Epithelial cell of esophagus (primary cell): ENCODE measurements at regions not wholly inside any gene's neighbourhood (a gene's known extent, or its start where the extent isn't known, plus 50 kb on each side); places are given as distances from the start of the nearest gene placed in this dataset.
"Not testable (repeated sequence)": the region's sequence is repeated elsewhere in the genome, so short reads cannot be mapped to it uniquely, and the experiment has no call there.

Experiments used
- DNase-seq: peaks from one replicate; pipeline ENCODE4 v3.0.0; 2010; ENCODE audit warnings: low read depth
- H3K4me3 ChIP-seq: 2 replicates; pipeline ENCODE4 v1.5.1; 2011; ENCODE audit warnings: mild to moderate bottlenecking, low read length, control low read depth
- CTCF ChIP-seq: IDR thresholded peaks from 2 replicates; pipeline ENCODE4 v1.5.1; 2011; ENCODE audit warnings: low read depth, mild to moderate bottlenecking, low read length, control low read depth, inconsistent platforms; ENCODE audit not compliant: insufficient read depth; ENCODE audit errors: missing control alignments

GRCh38 chr7:69076566-69076965, 521.7 kb upstream of the AUTS2 start:
- TF ChIP-seq CTCF = no peak
- DNase-seq = no peak
- no peak overlapping the region for H3K4me3 ChIP-seq

GRCh38 chr7:69078997-69079769, 519.1 kb upstream of the AUTS2 start:
- no peak overlapping the region for H3K4me3 ChIP-seq
- no peak for DNase-seq
- TF ChIP-seq CTCF = no peak

GRCh38 chr7:69087281-69087680, 511.0 kb upstream of the AUTS2 start:
- DNase-seq, H3K4me3 ChIP-seq: not testable (repeated sequence)

- no peak for TF ChIP-seq CTCF
- DNase-seq = no peak
- no peak overlapping the region for H3K4me3 ChIP-seq
Observed at GRCh38 chr7:69088185-69088584, 510.1 kb upstream of the AUTS2 start.

- TF ChIP-seq CTCF = no peak
- DNase-seq = no peak
- H3K4me3 ChIP-seq = no peak overlapping the region
Observed at GRCh38 chr7:69090936-69091335, 507.3 kb upstream of the AUTS2 start.

GRCh38 chr7:69091521-69091920, 506.8 kb upstream of the AUTS2 start:
- no peak for TF ChIP-seq CTCF
- DNase-seq = no peak
- no peak overlapping the region for H3K4me3 ChIP-seq

- DNase-seq = no peak
- H3K4me3 ChIP-seq = no peak overlapping the region
- no peak for TF ChIP-seq CTCF
Observed at GRCh38 chr7:69095127-69095526, 503.1 kb upstream of the AUTS2 start.
